K562 (cell line): ENCODE measurements at regions not wholly inside any gene's neighbourhood (a gene's known extent, or its start where the extent isn't known, plus 50 kb on each side); places are given as distances from the start of the nearest gene placed in this dataset.

ENCODE experiments used
- ATAC-seq: fragments of 200-7000 bp; cut with Tn5 transposase; 3 replicates; pipeline ENCODE4 v1.9.1; 2020; ENCODE audit warnings: moderate library complexity
- BruUV-seq: library from RNA; stranded (reverse); fragments of 400-500 nt; replicated peaks from 2 replicates; lab custom pipeline; 2021; lab: Mats Ljungman, UMichigan
- CTCF ChIA-PET: fragments of 300-600 bp; formaldehyde crosslinking; extraction: SDS; loops from one replicate; lab custom pipeline; 2021; ENCODE audit warnings: low intra/inter-chr PET ratio; lab: Yijun Ruan, JAX
- POLR2A ChIA-PET: fragments of 300-600, 350-650 bp; sonication (Branson Sonifier 250); formaldehyde crosslinking; extraction: SDS; loops from one replicate; lab custom pipeline; 2021; ENCODE audit warnings: antibody characterized with exemption, inconsistent platforms; lab: Yijun Ruan, JAX
- DNase-seq, 4 experiments: peaks; one replicate each; pipeline versions ENCODE4 v3.0.0 to v3.0.0-alpha.2; 2011 to 2018; ENCODE audit warnings: low spot score in 3 of 4, mixed read lengths in 3 of 4; ENCODE audit errors: extremely low read depth in 1 of 4
- FAIRE-seq: peaks from 2 replicates; lab custom pipeline; 2011; peaks lifted over from hg19 to GRCh38; lab: Jason Lieb, UNC
- H2AFZ ChIP-seq: 2 replicates; pipeline ENCODE4 v1.6.0; 2011; ENCODE audit warnings: low read depth, low read length, control low read depth, inconsistent platforms
- H3K27ac ChIP-seq: fragments of 200-600 bp; 3 replicates; pipeline ENCODE4 v1.8.0; 2011; ENCODE audit warnings: low read depth, mild to moderate bottlenecking, control low read depth, inconsistent platforms, low read length, moderate library complexity, mixed read lengths; ENCODE audit errors: extremely low read depth
- H3K27me3 ChIP-seq, 2 experiments: fragments of 300-600 bp in 1 of 2; 2 replicates in 1 of 2; 3 replicates in 1 of 2; pipeline versions ENCODE4 v1.6.0 to v1.8.0; 2011; ENCODE audit warnings: inconsistent platforms in 2 of 2, low read length in 2 of 2, mild to moderate bottlenecking in 1 of 2, mixed read lengths in 1 of 2, moderate library complexity in 1 of 2; ENCODE audit not compliant: control insufficient read depth in 2 of 2, insufficient read depth in 2 of 2
- H3K36me3 ChIP-seq: fragments of 300-600 bp; 3 replicates; pipeline ENCODE4 v1.8.0; 2011; ENCODE audit warnings: mild to moderate bottlenecking, low read length, inconsistent platforms; ENCODE audit not compliant: control insufficient read depth, insufficient read depth
- H3K4me1 ChIP-seq, 2 experiments: fragments of 200-600 bp in 1 of 2; replicated peaks in 1 of 2; 2 replicates in 1 of 2; 3 replicates in 1 of 2; pipeline versions ENCODE4 v1.5.1 to v1.8.0; 2011; ENCODE audit warnings: inconsistent platforms in 2 of 2, low read length in 2 of 2, mild to moderate bottlenecking in 1 of 2, mixed read lengths in 1 of 2, moderate library complexity in 1 of 2; ENCODE audit not compliant: control insufficient read depth in 2 of 2, insufficient read depth in 2 of 2
- H3K4me2 ChIP-seq: 2 replicates; pipeline ENCODE4 v1.6.1; 2011; ENCODE audit warnings: low read length, control low read depth, inconsistent platforms, mixed read lengths; ENCODE audit not compliant: insufficient read depth
- H3K4me3 ChIP-seq: fragments of 200-600 bp; sonication (generic), shearing (Covaris generic); 2 replicates; pipeline ENCODE4 v1.5.1; 2016; ENCODE audit warnings: control low read depth, inconsistent platforms
- H3K79me2 ChIP-seq: fragments of 200-600 bp; 3 replicates; pipeline ENCODE4 v1.8.0; 2011; ENCODE audit warnings: low read length, inconsistent platforms; ENCODE audit not compliant: control insufficient read depth, insufficient read depth
- H3K9ac ChIP-seq, 2 experiments: 2 replicates each; pipeline versions ENCODE4 v1.6.0 to v1.6.1; 2011; ENCODE audit warnings: low read depth in 2 of 2, low read length in 2 of 2, control low read depth in 1 of 2, inconsistent platforms in 1 of 2, mild to moderate bottlenecking in 1 of 2, mixed read lengths in 1 of 2; ENCODE audit not compliant: insufficient read depth in 1 of 2
- H3K9me1 ChIP-seq: one replicate; pipeline ENCODE4 v1.6.0; 2011; ENCODE audit warnings: inconsistent platforms, mild to moderate bottlenecking, low read length, moderate library complexity; ENCODE audit not compliant: control insufficient read depth, insufficient read depth
- H3K9me3 ChIP-seq: replicated peaks from 2 replicates; pipeline ENCODE4 v1.5.1; 2011; ENCODE audit warnings: low read depth, low read length, inconsistent platforms; ENCODE audit not compliant: control insufficient read depth, insufficient read depth
- H4K20me1 ChIP-seq: replicated peaks from 2 replicates; pipeline ENCODE4 v1.6.1; 2011; ENCODE audit warnings: low read length, inconsistent platforms, mixed read lengths; ENCODE audit not compliant: control insufficient read depth, insufficient read depth
- AFF4 ChIP-seq: sonication (generic); formaldehyde crosslinking; IDR thresholded peaks from 2 replicates; pipeline ENCODE4 v1.8.0; 2023; ENCODE audit warnings: mild to moderate bottlenecking, missing genetic modification reagents
- CCAR2 ChIP-seq: fragments of 200-400 bp; formaldehyde crosslinking; IDR thresholded peaks from 2 replicates; pipeline ENCODE4 v1.6.1; 2017; ENCODE audit warnings: mild to moderate bottlenecking, low read depth, low read length
- ELF1 ChIP-seq: fragments of 200-800 bp; sonication (Bioruptor generic); IDR thresholded peaks from 2 replicates; pipeline ENCODE4 v1.6.1; 2016; ENCODE audit warnings: missing genetic modification characterization, missing compliant biosample characterization
- MCM3 ChIP-seq: fragments of 450-650 bp; IDR thresholded peaks from 2 replicates; pipeline ENCODE4 v1.6.1; 2016
- PML ChIP-seq: IDR thresholded peaks from 2 replicates; pipeline ENCODE4 v1.6.1; 2012; ENCODE audit warnings: low read length, inconsistent platforms
- RFX1 ChIP-seq: fragments of 450-650 bp; IDR thresholded peaks from 2 replicates; pipeline ENCODE4 v1.6.1; 2016; ENCODE audit warnings: mild to moderate bottlenecking, moderate library complexity
- WGBS: fragments of 100-300 bp; shearing (Covaris generic); methylation state at CpG from one replicate; pipeline ENCODE4 v1.1.6; 2016; ENCODE audit warnings: low coverage, mixed read lengths; ENCODE audit not compliant: insufficient coverage; ENCODE audit errors: missing lambda C conversion rate; 5-methylcytosine and 5-hydroxymethylcytosine counted together
- in situ Hi-C: fragments of 300-500 bp; cut with MboI; formaldehyde crosslinking; loops from 4 replicates; pipeline ENCODE4 v1.15.0; 2018; ENCODE audit warnings: inconsistent platforms, mixed read lengths
- intact Hi-C: fragments of 100-400 bp; cut with micrococcal nuclease; formaldehyde crosslinking; loops from 2 replicates; pipeline ENCODE4 v1.14.2; 2022

- no peak for FAIRE-seq
- no peaks in the 10 kb centered on the region for H3K27me3 ChIP-seq
Measured at GRCh38 chr3:21142031-21142430, 609.0 kb downstream of the ZNF385D start.

More at GRCh38 chr3:21142031-21142430, 609.0 kb downstream of the ZNF385D start:
- Histone ChIP-seq H3K9me1 (no peaks in the 10 kb centered on the region), H3K9ac (no peak overlapping the region), H3K4me2 (no peak overlapping the region), H3K27ac (no peak overlapping the region), H4K20me1 (no peaks in the 10 kb centered on the region), H3K79me2 (no peaks in the 10 kb centered on the region), H3K4me3 (no peak overlapping the region), H3K4me1 (no peaks in the 10 kb centered on the region; a peak in 1 of 5 replicates), H2AFZ (no peak overlapping the region), H3K9me3 (no peaks in the 10 kb centered on the region), H3K36me3 (no peaks in the 10 kb centered on the region)
- CTCF ChIA-PET: no interaction called here
- no peak for ATAC-seq
- BruUV-seq: no TSS peak
- in situ Hi-C loops (no loop called here), intact Hi-C loops (no loop called here)
- WGBS: 19% methylated on average over 5 of the region's 5 CpGs
- TF ChIP-seq AFF4 (CRISPR knock-in tag): no peak
- TF ChIP-seq PML: no peak
- no peak for TF ChIP-seq MCM3
- no peak for TF ChIP-seq ELF1
- TF ChIP-seq RFX1: no peak
- TF ChIP-seq CCAR2: no peak
- POLR2A ChIA-PET: interaction anchor here (0.5 kb wide), 1 partner anchor 74 kb away, joined by 3 read pairs; no protein-coding TSS in a partner anchor
- no peak for DNase-seq
